NCI-H1092 (cell line): ENCODE measurements at regions not wholly inside any gene's neighbourhood (a gene's known extent, or its start where the extent isn't known, plus 50 kb on each side); places are given as distances from the start of the nearest gene placed in this dataset.
"Not testable (repeated sequence)": the region's sequence is repeated elsewhere in the genome, so short reads cannot be mapped to it uniquely, and the experiment has no call there.

ENCODE experiments used
- DNase-seq: peaks from one replicate; lab custom pipeline; 2025; lab: John Stamatoyannopoulos, UW

- DNase-seq: no peak
Measured at GRCh38 chr7:112982441-112983063, 104.1 kb downstream of the GPR85 start.

GRCh38 chr7:112981966-112982365, 104.7 kb downstream of the GPR85 start:
- DNase-seq: no peak

DNA sequence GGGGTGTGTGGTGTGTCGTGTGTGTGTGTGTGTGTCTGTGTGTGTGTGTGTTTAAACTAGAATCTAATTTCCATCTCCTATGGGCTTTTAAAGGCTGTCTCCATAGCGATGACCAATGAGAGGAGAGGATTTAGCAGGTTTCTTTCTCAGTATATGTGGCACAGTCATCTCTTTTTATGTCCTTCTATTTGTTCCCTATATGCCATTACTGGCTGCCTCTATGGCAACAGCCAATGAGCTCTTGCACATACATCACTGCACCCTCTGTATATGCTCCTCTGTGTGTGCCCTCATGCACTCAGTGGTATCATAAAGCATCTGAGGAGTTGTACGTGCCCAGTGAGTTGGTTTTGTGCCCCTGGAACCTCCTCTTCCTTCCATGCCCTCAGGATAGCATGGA, 107.6 kb downstream of the GPR85 start:
- not testable (repeated sequence) for DNase-seq

GRCh38 chr7:112977244-112977955, 109.2 kb downstream of the GPR85 start:
- not testable (repeated sequence) for DNase-seq

DNA sequence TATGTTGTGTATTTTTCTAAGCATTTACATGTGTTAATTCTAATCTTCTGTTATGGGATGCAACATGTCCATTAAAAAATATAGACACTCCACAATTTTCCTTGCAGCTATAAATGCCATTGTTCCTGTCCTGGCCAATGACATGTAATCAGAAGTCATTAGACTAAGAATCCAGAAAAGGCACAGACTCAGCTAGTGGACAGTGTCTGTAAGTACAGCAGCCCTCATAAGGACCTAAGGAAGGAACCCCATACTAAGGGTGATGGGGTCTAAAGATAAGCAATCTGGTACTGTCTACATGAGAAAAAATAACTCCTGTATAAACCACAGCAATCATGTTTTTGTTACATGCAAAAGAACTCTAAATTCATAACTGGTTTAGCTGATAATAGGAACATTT, 115.9 kb downstream of the GPR85 start:
- no peak for DNase-seq

GRCh38 chr7:112969946-112970345, 116.7 kb downstream of the GPR85 start:
- DNase-seq: no peak

GRCh38 chr7:112965506-112965905, 121.1 kb downstream of the GPR85 start:
- no peak for DNase-seq

- no peak for DNase-seq
Measured at GRCh38 chr7:112963634-112964033, 123.0 kb downstream of the GPR85 start.

DNA sequence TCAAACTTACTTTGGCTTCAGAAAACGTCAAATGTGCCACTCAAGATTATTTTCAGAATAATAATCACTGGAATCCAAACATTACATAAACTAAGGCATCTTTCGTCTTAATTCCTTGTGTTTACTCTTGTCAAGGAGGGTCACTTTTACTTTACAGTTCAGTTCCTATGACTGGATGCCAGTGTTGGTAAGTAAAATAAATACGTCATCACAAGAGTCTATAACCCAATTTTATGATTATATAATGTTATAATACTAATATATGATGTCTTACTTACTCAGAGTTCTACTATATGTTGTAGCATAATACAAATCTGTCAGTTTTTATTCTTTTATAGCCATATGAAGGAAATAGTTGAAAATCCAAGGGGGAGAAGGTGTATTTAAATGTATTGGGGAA, 123.8 kb downstream of the GPR85 start:
- DNase-seq: no peak

DNA sequence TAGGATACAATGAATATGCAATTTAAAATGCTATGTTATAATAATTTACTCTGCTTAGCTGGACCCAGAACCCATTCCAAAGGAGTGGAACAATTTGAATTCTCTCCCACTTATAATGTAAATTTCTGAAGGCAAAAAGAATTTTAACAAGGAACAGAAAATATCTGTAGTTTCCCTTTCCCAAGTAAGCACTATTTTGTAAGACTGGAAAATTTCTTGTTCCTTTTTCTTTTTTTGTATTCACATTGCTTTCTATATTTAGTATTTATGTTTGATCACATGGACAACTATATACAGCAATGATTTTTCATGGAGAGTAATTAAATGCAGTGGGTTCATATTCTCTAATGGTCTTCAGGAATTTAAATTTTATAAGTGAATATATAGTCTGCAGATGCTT, 127.4 kb downstream of the GPR85 start:
- no peak for DNase-seq

DNA sequence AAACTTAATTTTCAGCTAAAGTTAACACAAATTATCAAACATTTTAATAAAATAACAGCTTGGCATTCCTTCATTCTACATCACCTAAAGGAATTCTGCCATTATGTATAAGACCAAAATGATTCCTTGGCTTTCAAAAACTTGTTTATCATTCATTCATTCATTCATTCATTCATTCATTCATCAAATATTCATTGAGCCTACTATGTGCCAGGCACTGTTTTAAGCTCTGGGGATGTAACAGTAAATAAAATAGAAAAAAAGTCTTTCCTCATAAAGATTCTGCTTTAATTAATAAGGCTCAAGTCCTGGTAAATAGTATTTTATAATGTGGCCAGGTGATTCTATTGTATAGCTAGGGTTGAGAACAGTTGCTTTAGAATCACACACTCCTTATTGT, 127.9 kb downstream of the GPR85 start:
- DNase-seq: no peak

GRCh38 chr7:112957901-112958300, 128.7 kb downstream of the GPR85 start:
- no peak for DNase-seq

GRCh38 chr7:112953031-112953430, 133.6 kb downstream of the GPR85 start:
- DNase-seq: not testable (repeated sequence)

DNA sequence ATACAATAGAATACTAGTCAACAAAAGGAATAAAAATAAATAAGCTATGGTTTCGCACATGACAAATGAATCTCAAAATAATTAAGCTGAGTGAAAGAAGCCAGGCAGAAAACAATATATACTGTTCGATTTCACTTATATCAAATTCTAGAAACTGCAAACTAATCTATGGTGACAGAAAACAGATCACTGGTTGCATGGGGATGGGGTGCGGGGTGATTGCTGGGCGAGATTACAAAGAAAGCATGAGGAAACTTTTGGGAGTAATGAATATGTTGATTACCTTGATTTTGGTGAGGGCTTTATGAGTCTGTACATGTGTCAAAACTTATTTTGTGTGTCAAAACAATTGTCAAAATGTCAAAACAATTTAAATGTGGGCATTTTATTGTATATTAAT, 135.6 kb downstream of the GPR85 start:
- DNase-seq: no peak

- DNase-seq: not testable (repeated sequence)
Measured at GRCh38 chr7:112949682-112950081, 136.9 kb downstream of the GPR85 start.

- DNase-seq: no peak
Measured at GRCh38 chr7:112946350-112946749, 140.3 kb downstream of the GPR85 start.

DNA sequence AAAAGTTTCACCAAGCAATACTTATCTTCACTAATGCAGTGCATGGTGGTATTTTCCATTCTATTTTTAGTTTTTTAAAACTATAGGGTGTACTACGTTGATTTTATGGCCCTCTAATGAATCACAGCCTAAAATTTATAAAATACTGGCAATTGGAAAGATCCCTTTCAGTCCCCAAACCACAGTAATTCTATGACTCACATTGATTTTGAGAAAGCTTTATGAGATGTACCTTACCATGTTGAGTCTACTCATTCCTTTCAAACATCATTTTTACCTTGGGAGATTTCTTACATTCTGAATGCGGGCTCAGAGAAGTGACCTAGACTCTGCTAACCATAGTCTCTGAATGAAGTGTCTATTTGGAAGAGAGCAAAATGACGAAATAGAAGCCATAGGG, 141.6 kb downstream of the GPR85 start:
- DNase-seq: no peak

GRCh38 chr7:112942981-112943380, 143.6 kb downstream of the GPR85 start:
- DNase-seq: no peak

DNA sequence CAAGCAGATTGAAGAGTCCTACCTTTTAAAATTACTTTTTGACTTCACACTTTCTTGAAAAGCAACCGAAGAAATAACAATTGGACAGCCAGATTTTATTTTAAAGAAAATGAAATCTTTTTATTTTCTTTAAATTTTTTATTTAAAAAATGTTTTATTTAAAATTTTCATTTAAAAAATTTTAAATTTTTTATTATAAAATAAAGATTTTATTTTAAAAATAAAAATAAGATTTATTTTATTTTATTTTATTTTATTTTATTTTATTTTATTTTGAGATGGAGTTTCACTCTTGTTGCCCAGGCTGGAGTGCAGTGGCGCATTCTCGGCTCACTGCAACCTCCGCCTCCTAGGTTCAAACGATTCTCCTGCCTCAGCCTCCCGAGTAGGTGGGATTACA, 144.5 kb downstream of the GPR85 start:
- DNase-seq: not testable (repeated sequence)

DNA sequence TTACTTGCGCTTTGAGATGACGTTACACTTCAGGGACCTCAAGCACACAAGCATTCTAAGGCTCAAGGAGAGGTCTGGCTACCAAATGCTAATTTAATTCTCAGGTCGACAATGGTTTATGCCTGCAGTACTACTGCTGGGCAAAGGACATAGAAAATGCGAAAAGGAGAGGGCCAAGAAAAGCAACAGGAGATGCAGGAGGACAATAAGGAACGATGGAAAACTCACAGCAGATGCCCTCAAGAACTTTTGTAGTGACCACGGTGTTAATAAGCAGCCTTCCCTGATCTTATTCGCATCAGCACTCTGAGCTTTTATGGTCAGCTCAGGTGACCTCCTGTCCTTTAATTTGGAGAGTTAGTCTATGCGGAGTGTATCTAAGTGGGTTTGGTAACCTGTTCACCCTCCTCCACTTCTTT, 146.3 kb downstream of the GPR85 start:
- no peak for DNase-seq

GRCh38 chr7:112939574-112940313, 146.9 kb downstream of the GPR85 start:
- DNase-seq: peak; percentile 100

GRCh38 chr7:112938863-112939573, 147.6 kb downstream of the GPR85 start:
- no peak for DNase-seq
